GM18505 (cell line): ENCODE measurements at regions not wholly inside any gene's neighbourhood (a gene's known extent, or its start where the extent isn't known, plus 50 kb on each side); places are given as distances from the start of the nearest gene placed in this dataset.
"Not testable (repeated sequence)": the region's sequence is repeated elsewhere in the genome, so short reads cannot be mapped to it uniquely, and the experiment has no call there.

Experiments used
- ATAC-seq: cut with Tn5 transposase; IDR thresholded peaks from one replicate; pipeline ENCODE4 v1.9.1; 2021; ENCODE audit not compliant: unreplicated experiment
- POLR2A ChIP-seq: IDR thresholded peaks from 4 replicates; pipeline ENCODE4 v1.6.1; 2011; ENCODE audit warnings: borderline replicate concordance; ENCODE audit not compliant: insufficient read depth, insufficient read length; ENCODE audit errors: extremely low read depth

- TF ChIP-seq POLR2A, result no peak
- ATAC-seq, result no peak
Measured at GRCh38 chr6:68247782-68248181, 387.3 kb upstream of the ADGRB3 start.

- no peak for ATAC-seq
- no peak for TF ChIP-seq POLR2A
Measured at GRCh38 chr6:68240726-68241125, 394.4 kb upstream of the ADGRB3 start.

DNA sequence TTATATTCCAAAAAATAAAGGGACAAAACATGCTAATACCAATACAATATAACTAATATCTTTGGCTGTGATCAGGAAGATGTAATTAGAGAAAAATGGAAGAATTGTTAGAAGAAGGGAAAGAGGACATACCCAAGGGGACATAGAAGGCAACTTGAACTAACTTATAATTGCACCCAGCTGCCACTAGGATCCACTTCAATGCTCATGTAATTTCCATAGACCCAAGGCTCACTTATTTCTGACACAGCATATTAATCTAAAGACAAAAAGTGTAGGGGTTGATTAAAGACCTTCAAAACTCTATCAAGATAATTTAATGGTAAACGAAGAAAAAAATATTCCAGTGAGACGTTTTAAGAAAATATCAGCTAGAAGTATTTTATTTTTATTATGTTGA lies 396.0 kb upstream of the ADGRB3 start:
- no peak for TF ChIP-seq POLR2A
- ATAC-seq, result no peak

DNA sequence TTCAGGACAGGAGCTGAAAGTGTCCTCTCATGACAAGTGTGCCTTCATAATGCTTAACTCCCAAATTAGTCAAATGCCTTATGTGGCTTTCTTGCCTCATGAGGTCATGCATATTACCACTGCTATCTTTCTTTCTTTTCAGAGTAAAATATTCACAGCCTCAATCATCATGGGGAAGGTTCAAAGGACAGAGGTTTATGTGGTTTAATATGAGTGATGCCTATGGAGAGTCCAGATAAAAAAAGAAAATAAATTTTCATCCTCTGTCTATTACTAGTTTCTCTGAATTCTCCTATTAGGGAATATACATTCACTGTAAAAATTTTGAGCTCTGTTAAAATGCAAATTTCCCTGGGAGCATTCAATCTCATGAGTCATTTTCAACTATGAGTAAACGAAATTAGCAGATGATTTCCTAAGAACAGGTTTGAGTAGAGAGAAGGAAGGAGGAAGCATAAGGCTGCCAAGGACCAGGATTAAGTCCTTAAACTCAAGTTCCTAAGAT lies 396.9 kb upstream of the ADGRB3 start:
- peak; percentile 57 for ATAC-seq
- no peak for TF ChIP-seq POLR2A

DNA sequence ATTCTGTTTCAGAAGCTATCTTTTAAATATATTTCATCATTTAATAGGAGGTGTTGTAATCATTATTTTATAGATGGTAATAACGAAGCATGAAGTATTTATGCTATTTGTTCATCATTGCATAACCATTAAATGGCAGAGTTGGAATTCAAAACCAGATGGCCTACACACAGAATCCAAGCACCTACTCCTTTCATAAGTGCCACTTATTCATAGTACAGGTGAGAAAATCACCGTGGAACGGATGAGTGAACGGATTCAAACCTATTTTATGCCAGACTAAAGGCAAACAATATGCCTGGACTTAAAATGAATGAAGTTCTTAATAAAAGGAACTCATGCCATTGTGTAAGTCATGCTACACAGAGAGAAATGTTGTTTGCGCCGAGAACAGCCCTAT lies 397.9 kb upstream of the ADGRB3 start:
- ATAC-seq, result no peak
- TF ChIP-seq POLR2A, result no peak

- ATAC-seq, result no peak
- TF ChIP-seq POLR2A, result no peak
Measured at GRCh38 chr6:68235326-68235784, 399.7 kb upstream of the ADGRB3 start.

DNA sequence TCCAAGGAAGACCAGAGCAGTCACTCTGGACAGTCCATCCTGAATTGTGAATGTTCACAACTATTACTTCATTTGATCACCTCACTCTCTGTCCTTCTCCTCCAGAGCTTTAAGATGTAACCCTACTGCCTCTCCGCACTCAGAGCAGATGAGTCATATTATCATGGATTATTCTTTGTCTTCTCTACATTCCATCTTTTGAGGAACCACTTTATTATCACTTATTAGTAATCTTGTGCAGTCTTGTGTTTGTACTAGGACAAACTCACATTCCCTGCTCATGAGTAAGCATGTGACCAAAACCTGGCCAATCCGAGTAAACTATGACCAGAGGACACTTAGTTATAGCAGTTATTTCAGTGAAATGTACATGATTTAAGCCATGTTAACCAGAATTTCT lies 401.5 kb upstream of the ADGRB3 start:
- no peak for ATAC-seq
- TF ChIP-seq POLR2A, result no peak

DNA sequence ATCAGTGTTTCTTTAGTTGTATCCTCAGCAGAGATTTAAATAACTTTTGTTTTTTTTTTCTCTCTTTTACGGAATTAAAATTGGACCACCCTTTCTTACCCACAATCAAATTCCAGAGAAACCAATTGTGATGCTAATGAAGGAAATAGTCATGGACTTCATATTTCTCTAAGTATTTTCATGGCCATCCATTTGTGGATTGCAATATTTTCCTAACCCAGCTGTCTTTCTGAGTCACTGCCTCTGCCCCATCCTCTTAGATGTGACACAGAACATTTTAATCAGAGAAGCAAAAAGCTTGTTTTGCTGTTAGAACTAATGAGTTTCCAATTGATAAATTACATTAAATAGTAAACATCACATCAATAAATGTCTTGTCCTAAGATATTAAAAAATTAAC lies 405.5 kb upstream of the ADGRB3 start:
- no peak for TF ChIP-seq POLR2A
- ATAC-seq, result no peak

- no peak for TF ChIP-seq POLR2A
Measured at GRCh38 chr6:68226460-68226859, 408.6 kb upstream of the ADGRB3 start.

DNA sequence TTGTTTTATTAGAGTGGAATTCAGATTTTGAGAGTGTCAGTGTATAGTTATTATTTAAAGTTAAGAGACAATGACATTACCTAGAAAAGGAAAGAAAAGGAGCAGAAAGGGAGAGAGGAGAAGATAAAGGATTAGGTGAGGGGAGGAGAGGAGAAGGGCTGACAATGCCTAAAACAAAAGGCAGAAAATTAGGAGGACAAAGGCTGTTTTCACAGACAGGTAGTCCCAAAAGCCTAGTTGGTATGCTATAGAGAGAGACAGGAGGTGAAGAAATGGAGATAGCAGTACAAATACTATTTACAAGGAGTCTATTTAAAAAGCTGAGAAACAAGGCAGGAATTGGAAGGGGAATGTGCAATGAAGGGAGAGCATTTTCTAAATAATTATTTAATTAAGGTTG lies 409.4 kb upstream of the ADGRB3 start:
- ATAC-seq, result no peak
- TF ChIP-seq POLR2A, result no peak

More at GRCh38 chr6:68226460-68226859, 408.6 kb upstream of the ADGRB3 start:
- ATAC-seq, result no peak

DNA sequence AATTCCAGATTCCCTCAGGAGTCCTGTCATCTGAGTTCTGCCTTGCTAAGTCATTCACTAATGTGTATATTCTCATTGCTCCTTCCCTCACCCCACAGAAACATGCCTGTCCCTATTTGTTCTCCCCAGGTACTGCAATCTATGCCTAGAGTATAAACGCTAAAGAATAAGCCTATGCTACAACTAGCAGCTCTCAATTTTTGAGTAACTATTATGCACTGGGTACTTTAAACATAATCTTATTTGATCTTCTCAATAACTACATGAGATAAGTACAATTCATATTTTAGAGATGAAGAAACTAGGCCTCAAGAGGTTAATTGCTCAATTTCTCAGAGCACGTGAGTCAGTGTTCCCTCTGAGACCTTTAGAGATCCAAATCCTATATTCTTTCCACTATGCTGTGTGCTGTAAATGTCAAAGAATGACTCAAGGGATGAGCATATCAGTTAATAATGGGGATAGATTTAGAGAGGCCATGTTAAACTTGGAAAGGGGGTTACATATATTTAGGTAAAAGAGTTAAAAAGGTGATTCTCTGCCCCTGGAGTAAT lies 423.8 kb upstream of the ADGRB3 start:
- no peak for TF ChIP-seq POLR2A
- ATAC-seq, result no peak

DNA sequence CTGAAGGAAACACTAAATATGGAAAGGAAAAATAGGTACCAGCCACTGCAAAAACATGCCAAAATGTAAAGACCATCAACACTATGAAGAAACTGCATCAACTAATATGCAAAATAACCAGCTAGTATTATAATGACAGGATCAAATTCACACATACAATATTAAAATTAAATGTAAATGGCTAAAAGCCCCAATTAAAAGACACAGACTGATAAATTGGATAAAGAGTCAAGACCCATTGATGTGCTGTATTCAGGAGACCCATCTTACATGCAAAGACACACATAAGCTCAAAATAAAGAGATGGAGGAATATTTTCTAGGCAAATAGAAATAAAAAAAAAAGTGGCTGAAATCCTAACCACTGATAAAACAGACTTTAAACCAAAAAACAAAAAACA lies 427.5 kb upstream of the ADGRB3 start:
- not testable (repeated sequence) for ATAC-seq

- ATAC-seq, result no peak
- TF ChIP-seq POLR2A, result no peak
Measured at GRCh38 chr6:68200929-68201328, 434.2 kb upstream of the ADGRB3 start.

GRCh38 chr6:68197356-68197755 lies 437.7 kb upstream of the ADGRB3 start:
- TF ChIP-seq POLR2A, result no peak
- no peak for ATAC-seq

DNA sequence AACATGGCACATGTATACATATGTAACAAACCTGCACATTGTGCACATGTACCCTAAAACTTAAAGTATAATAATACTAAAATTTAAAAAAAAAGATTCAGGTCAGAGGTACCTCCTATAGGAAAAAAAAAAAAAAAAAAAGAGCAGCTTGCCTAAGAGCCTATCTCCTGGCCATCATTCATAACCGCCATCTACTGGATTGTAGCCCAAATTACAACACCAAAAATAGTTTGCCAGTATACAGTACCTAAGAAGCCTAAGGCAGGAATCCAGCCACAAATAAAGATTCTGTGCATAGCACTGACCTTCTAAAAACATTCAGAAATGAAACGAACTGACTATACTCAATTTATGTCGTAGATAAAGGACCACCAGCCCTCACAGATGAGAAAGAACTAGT lies 438.4 kb upstream of the ADGRB3 start:
- ATAC-seq, result no peak
- TF ChIP-seq POLR2A, result no peak

DNA sequence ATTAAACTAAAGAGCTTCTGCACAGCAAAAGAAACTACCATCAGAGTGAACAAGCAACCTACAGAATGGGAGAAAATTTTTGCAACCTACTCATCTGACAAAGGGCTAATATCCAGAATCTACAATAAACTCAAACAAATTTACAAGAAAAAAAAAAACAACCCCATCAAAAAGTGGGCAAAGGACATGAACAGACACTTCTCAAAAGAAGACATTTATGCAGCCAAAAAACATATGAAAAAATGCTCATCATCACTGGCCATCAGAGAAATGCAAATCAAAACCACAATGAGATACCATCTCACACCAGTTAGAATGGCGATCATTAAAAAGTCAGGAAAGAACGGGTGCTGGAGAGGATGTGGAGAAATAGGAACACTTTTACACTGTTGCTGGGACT lies 439.3 kb upstream of the ADGRB3 start:
- not testable (repeated sequence) for ATAC-seq
